ENCODE measurements at regions not wholly inside any gene's neighbourhood (a gene's known extent, or its start where the extent isn't known, plus 50 kb on each side); places are given as distances from the start of the nearest gene placed in this dataset.

GRCh38 chr18:11520536-11520935 lies 88.9 kb upstream of the SLC35G4 start:
- Mint-ChIP-seq H3K27me3 (ENCODE audit: insufficient read depth) (peaks cover 4% of the 10 kb centered on the region), H3K4me1 (ENCODE audit: low read depth) (no peaks in the 10 kb centered on the region), H3K36me3 (ENCODE audit: low read depth) (no peaks in the 10 kb centered on the region), H3K9me3 (no peaks in the 10 kb centered on the region), H3K27ac (no peak overlapping the region), H3K4me3 (no peak overlapping the region)
- no peak for DNase-seq (ENCODE audit: low spot score)
- intact Hi-C loops (cut with micrococcal nuclease), result no loop called here

- no peaks in the 10 kb centered on the region for H3K9me3 Mint-ChIP-seq
- no peaks in the 10 kb centered on the region for H3K4me1 Mint-ChIP-seq (ENCODE audit: low read depth)
Observed at GRCh38 chr18:11518788-11519685, 90.4 kb upstream of the SLC35G4 start.

DNA sequence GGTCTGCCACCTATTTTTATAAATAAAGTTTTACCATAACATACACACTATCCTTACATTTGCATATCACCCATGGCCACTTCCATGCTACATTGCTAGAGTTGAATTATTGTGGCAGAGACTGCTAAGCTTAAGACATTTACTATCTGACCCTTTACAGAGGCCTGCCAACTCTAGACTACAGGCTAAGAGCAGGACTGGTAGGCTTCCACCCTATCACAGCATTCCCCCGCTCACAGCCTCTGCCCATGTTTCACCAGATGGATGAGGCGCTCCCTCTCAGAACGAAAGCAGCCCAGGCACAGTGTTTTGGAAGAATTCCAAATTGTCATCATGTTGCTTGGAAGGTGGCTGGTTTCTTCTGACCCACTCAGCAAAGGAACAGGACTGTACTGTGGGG lies 91.7 kb upstream of the SLC35G4 start:
- no peaks in the 10 kb centered on the region for H3K9me3 Mint-ChIP-seq
- intact Hi-C loops (cut with micrococcal nuclease), result loop anchor here (5.0 kb wide), 1 partner anchor 665 kb away; no protein-coding TSS in a partner anchor
- no peak for DNase-seq (ENCODE audit: low spot score)
- no peaks in the 10 kb centered on the region for H3K4me1 Mint-ChIP-seq (ENCODE audit: low read depth)
- no peak overlapping the region for H3K4me3 Mint-ChIP-seq
- peaks cover 2% of the 10 kb centered on the region for H3K27me3 Mint-ChIP-seq (ENCODE audit: insufficient read depth)
- no peaks in the 10 kb centered on the region for H3K36me3 Mint-ChIP-seq (ENCODE audit: low read depth)
- no peak overlapping the region for H3K27ac Mint-ChIP-seq

More at GRCh38 chr18:11518788-11519685, 90.4 kb upstream of the SLC35G4 start:
- Mint-ChIP-seq H3K4me3 (no peak overlapping the region), H3K36me3 (ENCODE audit: low read depth) (no peaks in the 10 kb centered on the region), H3K27ac (no peak overlapping the region), H3K27me3 (ENCODE audit: insufficient read depth) (peaks cover 6% of the 10 kb centered on the region)
- intact Hi-C loops (cut with micrococcal nuclease), result loop anchor here (1.0 to 5.0 kb wide), 2 partner anchors 667 to 732 kb away; no protein-coding TSS in a partner anchor
- DNase-seq (ENCODE audit: low spot score), result peak; percentile 6

DNA sequence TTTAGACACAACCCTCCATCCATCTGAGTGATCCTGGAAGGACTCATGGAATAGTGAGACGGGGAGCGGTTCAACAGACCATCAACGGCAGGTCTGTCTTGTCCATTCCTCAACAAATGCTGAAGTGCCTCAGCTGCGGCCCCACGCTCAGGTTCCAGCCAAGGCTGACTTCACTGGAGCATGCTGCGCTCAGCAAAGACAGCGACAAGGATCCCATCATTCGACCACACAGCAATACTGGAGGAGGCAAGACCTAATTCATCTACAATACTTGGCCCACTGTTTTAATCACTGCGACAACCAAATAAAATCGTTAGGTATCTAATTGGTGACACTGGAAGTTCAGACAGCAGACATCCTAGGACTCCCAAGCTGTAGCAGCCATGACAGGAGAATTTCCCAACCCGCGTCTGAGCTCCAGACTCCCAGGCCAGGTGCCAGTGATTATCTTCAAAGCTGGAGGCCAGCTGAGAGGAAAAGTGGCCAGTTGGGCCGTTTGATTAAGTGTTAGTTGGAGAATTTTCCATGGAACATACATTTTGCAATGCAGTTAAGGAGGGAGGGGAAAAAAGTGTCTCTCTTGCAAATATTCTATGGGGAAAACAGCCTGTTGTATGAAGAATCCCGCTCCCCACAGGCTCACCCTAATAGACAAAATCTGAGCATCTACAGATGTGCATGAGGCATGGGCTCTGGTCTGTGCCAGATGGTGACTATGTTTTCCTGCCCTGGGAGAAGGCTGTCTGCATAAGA lies 92.5 kb upstream of the SLC35G4 start:
- peaks cover 4% of the 10 kb centered on the region for H3K4me1 Mint-ChIP-seq (ENCODE audit: low read depth)
- no peak overlapping the region for H3K27ac Mint-ChIP-seq
- no peaks in the 10 kb centered on the region for H3K36me3 Mint-ChIP-seq (ENCODE audit: low read depth)
- H3K9me3 Mint-ChIP-seq, result no peaks in the 10 kb centered on the region
- DNase-seq (ENCODE audit: low spot score), result no peak
- intact Hi-C loops (cut with micrococcal nuclease), result loop anchor here (5.0 kb wide), 1 partner anchor 665 kb away; no protein-coding TSS in a partner anchor
- no peak overlapping the region for H3K4me3 Mint-ChIP-seq
- H3K27me3 Mint-ChIP-seq (ENCODE audit: insufficient read depth), result peaks cover 2% of the 10 kb centered on the region

DNA sequence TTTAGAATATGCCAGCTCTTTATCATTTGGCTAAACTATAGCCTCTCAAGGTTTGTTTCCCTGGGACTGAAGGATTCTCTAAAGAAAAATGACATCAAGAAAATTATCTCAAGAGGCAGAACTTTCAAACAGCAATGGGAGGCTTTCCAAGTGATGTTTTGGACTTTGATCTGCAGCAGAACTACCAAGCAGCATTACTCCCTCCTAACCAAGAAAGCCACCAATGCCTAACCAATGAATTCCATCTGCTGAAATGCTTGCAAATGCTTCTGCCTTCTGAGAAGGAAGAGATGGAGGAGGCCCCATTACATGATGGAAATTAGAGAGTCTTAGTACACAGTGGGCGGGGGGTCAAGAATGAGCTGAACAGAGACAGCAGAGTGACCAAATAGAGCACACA lies 95.1 kb upstream of the SLC35G4 start:
- Mint-ChIP-seq H3K4me1 (ENCODE audit: low read depth) (peaks cover 12% of the 10 kb centered on the region), H3K27me3 (ENCODE audit: insufficient read depth) (peaks cover 2% of the 10 kb centered on the region), H3K4me3 (no peak overlapping the region), H3K36me3 (ENCODE audit: low read depth) (no peaks in the 10 kb centered on the region), H3K27ac (no peak overlapping the region), H3K9me3 (no peaks in the 10 kb centered on the region)
- no peak for DNase-seq (ENCODE audit: low spot score)
- intact Hi-C loops (cut with micrococcal nuclease), result no loop called here

DNA sequence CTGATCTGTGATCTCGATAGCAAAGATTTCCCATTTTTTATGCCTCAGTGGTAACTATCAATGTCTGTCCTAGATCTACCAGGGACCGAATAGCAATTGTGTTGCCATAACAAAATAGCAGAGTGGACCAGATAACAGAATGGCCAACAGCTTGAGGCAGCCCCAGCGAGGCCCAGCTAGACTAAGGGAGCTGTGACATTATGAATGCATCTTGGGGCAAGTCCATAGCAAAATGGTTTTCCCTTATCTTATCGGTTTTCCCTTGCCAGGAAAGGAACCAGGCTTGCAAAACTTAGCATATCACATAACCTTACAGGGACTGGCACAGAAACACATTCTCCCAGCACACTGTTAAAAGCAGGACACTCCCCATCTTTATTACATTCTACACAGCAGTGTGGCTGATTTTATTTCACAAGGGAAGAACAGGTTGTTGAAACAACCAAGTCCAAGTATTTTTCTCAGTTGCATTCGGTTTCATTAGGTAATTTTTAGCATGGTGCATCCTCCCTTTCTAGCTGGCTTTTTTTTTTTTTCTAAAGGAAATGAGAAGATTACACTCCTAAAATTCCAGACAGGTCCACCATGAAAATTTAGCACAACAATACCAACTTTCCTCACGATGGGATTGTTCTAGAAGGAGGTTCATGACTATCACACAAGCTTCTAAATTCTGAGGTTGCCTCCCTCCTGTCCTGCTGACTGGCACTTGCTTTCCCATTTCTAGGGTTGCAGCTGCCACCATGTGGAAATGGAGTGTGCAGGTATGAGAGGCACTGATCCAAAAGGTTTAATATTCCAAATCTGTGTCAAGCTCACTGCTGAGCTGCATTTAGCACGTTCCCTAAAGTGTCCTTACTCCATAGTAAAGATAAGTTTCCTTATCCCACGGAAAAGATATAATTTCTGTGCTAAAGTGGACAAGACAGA lies 97.0 kb upstream of the SLC35G4 start:
- Mint-ChIP-seq H3K36me3 (ENCODE audit: low read depth) (no peaks in the 10 kb centered on the region), H3K27ac (no peak overlapping the region), H3K4me1 (ENCODE audit: low read depth) (peaks cover 12% of the 10 kb centered on the region), H3K27me3 (ENCODE audit: insufficient read depth) (peaks cover 2% of the 10 kb centered on the region), H3K4me3 (no peak overlapping the region), H3K9me3 (no peaks in the 10 kb centered on the region)
- intact Hi-C loops (cut with micrococcal nuclease), result no loop called here
- DNase-seq (ENCODE audit: low spot score), result no peak

DNA sequence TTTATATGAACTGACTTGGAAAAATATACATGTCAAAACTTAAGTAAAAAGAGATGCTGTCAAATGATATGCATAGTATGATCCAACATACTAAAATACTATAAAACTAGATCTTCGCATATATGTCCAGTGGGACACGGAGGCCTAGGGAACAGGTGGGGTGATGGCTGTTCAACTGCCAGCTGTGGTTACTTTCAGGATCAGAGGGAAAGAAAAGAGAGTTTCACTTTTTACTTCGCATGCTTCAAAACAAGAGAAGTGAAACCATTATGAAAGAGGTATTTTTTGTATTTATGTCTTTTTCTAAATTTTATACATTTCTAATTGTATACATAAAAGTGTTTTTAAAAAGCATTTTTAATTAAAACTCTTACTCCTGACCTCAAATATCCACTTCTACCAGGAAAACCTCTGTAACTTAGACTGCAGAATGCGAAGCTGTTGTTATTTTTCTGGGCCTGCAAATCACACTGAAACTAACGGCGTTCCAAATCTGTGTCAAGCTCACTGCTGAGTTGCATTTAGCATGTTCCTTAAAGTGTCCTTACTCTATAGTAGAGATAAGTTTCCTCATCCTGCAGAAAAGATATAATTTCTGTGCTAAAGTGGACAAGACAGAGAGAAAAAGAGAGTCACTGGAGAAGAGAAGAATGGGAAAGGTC lies 97.8 kb upstream of the SLC35G4 start:
- no peak overlapping the region for H3K4me3 Mint-ChIP-seq
- H3K9me3 Mint-ChIP-seq, result no peaks in the 10 kb centered on the region
- DNase-seq (ENCODE audit: low spot score), result no peak
- H3K4me1 Mint-ChIP-seq (ENCODE audit: low read depth), result peaks cover 12% of the 10 kb centered on the region
- no peak overlapping the region for H3K27ac Mint-ChIP-seq
- H3K36me3 Mint-ChIP-seq (ENCODE audit: low read depth), result no peaks in the 10 kb centered on the region
- H3K27me3 Mint-ChIP-seq (ENCODE audit: insufficient read depth), result peaks cover 2% of the 10 kb centered on the region
- intact Hi-C loops (cut with micrococcal nuclease), result no loop called here

GRCh38 chr18:11506856-11507255 lies 102.5 kb upstream of the SLC35G4 start:
- Mint-ChIP-seq H3K4me3 (no peak overlapping the region), H3K9me3 (no peaks in the 10 kb centered on the region), H3K36me3 (ENCODE audit: low read depth) (no peaks in the 10 kb centered on the region), H3K27ac (no peak overlapping the region), H3K4me1 (ENCODE audit: low read depth) (peaks cover 7% of the 10 kb centered on the region), H3K27me3 (ENCODE audit: insufficient read depth) (peaks cover 4% of the 10 kb centered on the region)
- intact Hi-C loops (cut with micrococcal nuclease), result no loop called here
- DNase-seq (ENCODE audit: low spot score), result no peak

DNA sequence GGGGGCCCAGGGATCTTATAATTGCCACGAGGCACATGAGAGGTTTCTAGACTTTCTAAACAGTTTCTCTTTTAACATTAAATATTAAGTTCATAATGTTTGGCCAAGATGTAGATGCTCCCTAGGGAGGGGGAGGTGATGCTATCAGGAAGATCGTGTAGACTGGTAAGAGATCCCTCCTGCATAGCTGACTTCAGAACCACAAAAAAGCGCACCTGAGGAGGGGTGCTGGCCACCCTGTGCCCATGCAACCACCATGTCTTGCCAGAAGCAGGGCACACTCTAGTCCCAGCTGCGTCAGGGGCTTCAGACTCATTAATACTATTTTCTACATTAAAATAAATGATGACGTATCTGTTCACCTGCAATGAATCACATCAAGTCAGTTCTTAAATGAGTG lies 103.4 kb upstream of the SLC35G4 start:
- Mint-ChIP-seq H3K4me1 (ENCODE audit: low read depth) (no peaks in the 10 kb centered on the region), H3K4me3 (no peak overlapping the region), H3K27me3 (ENCODE audit: insufficient read depth) (peaks cover 4% of the 10 kb centered on the region), H3K9me3 (no peaks in the 10 kb centered on the region), H3K27ac (no peak overlapping the region), H3K36me3 (ENCODE audit: low read depth) (no peaks in the 10 kb centered on the region)
- no peak for DNase-seq (ENCODE audit: low spot score)
- intact Hi-C loops (cut with micrococcal nuclease), result no loop called here

GRCh38 chr18:11504962-11505361 lies 104.4 kb upstream of the SLC35G4 start:
- H3K9me3 Mint-ChIP-seq, result no peaks in the 10 kb centered on the region
- H3K36me3 Mint-ChIP-seq (ENCODE audit: low read depth), result no peaks in the 10 kb centered on the region
- no peak overlapping the region for H3K27ac Mint-ChIP-seq
- H3K27me3 Mint-ChIP-seq (ENCODE audit: insufficient read depth), result peaks cover 4% of the 10 kb centered on the region
- H3K4me3 Mint-ChIP-seq, result no peak overlapping the region
- intact Hi-C loops (cut with micrococcal nuclease), result no loop called here
- no peaks in the 10 kb centered on the region for H3K4me1 Mint-ChIP-seq (ENCODE audit: low read depth)
- DNase-seq (ENCODE audit: low spot score), result no peak

GRCh38 chr18:11502368-11502767 lies 107.0 kb upstream of the SLC35G4 start:
- Mint-ChIP-seq H3K4me1 (ENCODE audit: low read depth) (no peaks in the 10 kb centered on the region), H3K4me3 (no peak overlapping the region), H3K27ac (no peak overlapping the region), H3K36me3 (ENCODE audit: low read depth) (no peaks in the 10 kb centered on the region), H3K27me3 (ENCODE audit: insufficient read depth) (peaks cover 4% of the 10 kb centered on the region), H3K9me3 (no peaks in the 10 kb centered on the region)
- DNase-seq (ENCODE audit: low spot score), result no peak
- intact Hi-C loops (cut with micrococcal nuclease), result no loop called here

DNA sequence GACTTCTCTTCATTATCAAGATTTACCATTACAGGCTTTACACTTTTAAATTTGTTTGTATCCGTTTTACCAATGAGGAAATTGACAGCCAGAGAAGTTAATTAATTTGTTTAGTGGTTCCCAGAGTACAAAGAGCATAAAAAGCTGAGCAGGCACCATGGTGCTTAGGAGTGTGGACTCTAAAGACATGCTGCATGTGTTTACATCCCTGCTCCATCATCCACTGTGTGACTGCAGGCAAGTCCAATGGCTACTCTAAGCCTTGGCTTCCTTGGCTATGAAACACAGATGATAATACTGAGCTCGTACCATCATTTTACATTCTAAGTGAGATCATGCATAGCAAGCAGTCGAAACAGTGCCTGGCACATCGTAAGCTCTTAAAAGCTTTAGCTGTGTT lies 108.0 kb upstream of the SLC35G4 start:
- H3K9me3 Mint-ChIP-seq, result no peaks in the 10 kb centered on the region
- no peak overlapping the region for H3K27ac Mint-ChIP-seq
- no peak overlapping the region for H3K4me3 Mint-ChIP-seq
- no peak for DNase-seq (ENCODE audit: low spot score)
- intact Hi-C loops (cut with micrococcal nuclease), result no loop called here
- H3K36me3 Mint-ChIP-seq (ENCODE audit: low read depth), result no peaks in the 10 kb centered on the region
- peaks cover 6% of the 10 kb centered on the region for H3K27me3 Mint-ChIP-seq (ENCODE audit: insufficient read depth)
- H3K4me1 Mint-ChIP-seq (ENCODE audit: low read depth), result no peaks in the 10 kb centered on the region
